ENCODE measurements at regions not wholly inside any gene's neighbourhood (a gene's known extent, or its start where the extent isn't known, plus 50 kb on each side); places are given as distances from the start of the nearest gene placed in this dataset.

GRCh38 chr16:35506018-35506897, 2046.8 kb downstream of the TP53TG3F start:
- no peaks in the 10 kb centered on the region for H3K36me3 ChIP-seq
- peaks cover 2% of the 10 kb centered on the region for H3K9me3 ChIP-seq (ENCODE audit: severe bottlenecking)
- no peaks in the 10 kb centered on the region for H3K27me3 ChIP-seq (ENCODE audit: insufficient read depth, low read depth, severe bottlenecking)
- H3K4me3 ChIP-seq (ENCODE audit: low read depth, low read length), result no peak overlapping the region
- H3K27ac ChIP-seq, result peak overlapping the region; percentile 16
- no peak for DNase-seq
- TF ChIP-seq, protein P1, sequence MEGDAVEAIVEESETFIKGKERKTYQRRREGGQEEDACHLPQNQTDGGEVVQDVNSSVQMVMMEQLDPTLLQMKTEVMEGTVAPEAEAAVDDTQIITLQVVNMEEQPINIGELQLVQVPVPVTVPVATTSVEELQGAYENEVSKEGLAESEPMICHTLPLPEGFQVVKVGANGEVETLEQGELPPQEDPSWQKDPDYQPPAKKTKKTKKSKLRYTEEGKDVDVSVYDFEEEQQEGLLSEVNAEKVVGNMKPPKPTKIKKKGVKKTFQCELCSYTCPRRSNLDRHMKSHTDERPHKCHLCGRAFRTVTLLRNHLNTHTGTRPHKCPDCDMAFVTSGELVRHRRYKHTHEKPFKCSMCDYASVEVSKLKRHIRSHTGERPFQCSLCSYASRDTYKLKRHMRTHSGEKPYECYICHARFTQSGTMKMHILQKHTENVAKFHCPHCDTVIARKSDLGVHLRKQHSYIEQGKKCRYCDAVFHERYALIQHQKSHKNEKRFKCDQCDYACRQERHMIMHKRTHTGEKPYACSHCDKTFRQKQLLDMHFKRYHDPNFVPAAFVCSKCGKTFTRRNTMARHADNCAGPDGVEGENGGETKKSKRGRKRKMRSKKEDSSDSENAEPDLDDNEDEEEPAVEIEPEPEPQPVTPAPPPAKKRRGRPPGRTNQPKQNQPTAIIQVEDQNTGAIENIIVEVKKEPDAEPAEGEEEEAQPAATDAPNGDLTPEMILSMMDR (IDR thresholded peaks at IDR 0.05; ENCODE audit: low read depth, low read length), result no peak

DNA sequence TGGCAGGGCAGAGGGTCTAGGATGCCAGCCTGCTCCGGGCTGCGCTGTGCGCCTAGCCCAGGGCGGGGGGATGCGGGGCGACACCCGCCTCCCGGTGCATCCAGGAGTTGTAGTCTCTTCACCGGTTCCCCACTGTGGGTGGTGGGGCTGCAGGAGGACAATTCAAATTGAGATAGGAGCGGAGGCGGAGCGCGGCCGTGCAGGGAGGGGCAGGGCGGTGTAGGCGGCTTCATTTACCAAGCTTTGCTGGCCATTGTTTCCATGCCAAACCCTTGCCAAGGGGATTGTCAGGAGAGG, 2047.4 kb downstream of the TP53TG3F start:
- peaks cover 2% of the 10 kb centered on the region for H3K9me3 ChIP-seq (ENCODE audit: severe bottlenecking)
- peak overlapping the region; percentile 16 for H3K27ac ChIP-seq
- H3K36me3 ChIP-seq, result no peaks in the 10 kb centered on the region
- H3K27me3 ChIP-seq (ENCODE audit: insufficient read depth, low read depth, severe bottlenecking), result no peaks in the 10 kb centered on the region
- TF ChIP-seq, protein P1 (IDR thresholded peaks at IDR 0.05; ENCODE audit: low read depth, low read length), result no peak
- H3K4me3 ChIP-seq (ENCODE audit: low read depth, low read length), result no peak overlapping the region
- DNase-seq, result no peak

GRCh38 chr16:35510701-35511100, 2051.3 kb downstream of the TP53TG3F start:
- Histone ChIP-seq H3K9me3 (ENCODE audit: severe bottlenecking) (peaks cover 2% of the 10 kb centered on the region), H3K36me3 (no peaks in the 10 kb centered on the region), H3K4me3 (ENCODE audit: low read depth, low read length) (no peak overlapping the region), H3K27ac (peak overlapping the region; percentile 69), H3K27me3 (ENCODE audit: insufficient read depth, low read depth, severe bottlenecking) (no peaks in the 10 kb centered on the region)
- DNase-seq, result no peak
- TF ChIP-seq, protein P1 (IDR thresholded peaks at IDR 0.05; ENCODE audit: low read depth, low read length), result no peak

- Histone ChIP-seq H3K27ac (no peak overlapping the region), H3K9me3 (ENCODE audit: severe bottlenecking) (no peaks in the 10 kb centered on the region), H3K4me3 (ENCODE audit: low read depth, low read length) (no peak overlapping the region), H3K27me3 (ENCODE audit: insufficient read depth, low read depth, severe bottlenecking) (peaks cover 4% of the 10 kb centered on the region), H3K36me3 (no peaks in the 10 kb centered on the region)
- TF ChIP-seq, protein P1 (IDR thresholded peaks at IDR 0.05; ENCODE audit: low read depth, low read length), result no peak
- DNase-seq, result no peak
These were observed 2057.1 kb downstream of the TP53TG3F start for GRCh38 chr16:35516551-35516950.

DNA sequence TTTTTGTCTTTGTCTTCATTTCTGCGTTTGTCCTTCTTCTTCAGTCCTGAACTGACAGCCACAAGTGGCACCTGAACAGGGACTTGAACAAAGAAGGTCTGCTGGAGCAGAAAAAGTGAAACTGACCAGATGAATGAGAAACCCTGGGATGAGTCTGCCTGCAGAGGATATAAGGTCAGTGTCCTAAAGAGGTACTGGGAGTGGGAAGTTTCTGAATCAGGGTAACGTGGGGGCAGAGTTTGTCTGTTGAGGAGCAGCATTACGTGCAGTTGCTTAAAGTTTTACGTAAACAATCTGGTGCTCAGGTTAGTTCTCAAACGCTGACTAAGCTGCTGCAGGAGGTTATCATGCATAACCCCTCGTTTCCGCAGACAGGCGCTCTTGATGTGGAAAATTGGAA, 2057.6 kb downstream of the TP53TG3F start:
- TF ChIP-seq, protein P1 (IDR thresholded peaks at IDR 0.05; ENCODE audit: low read depth, low read length), result no peak
- Histone ChIP-seq H3K27me3 (ENCODE audit: insufficient read depth, low read depth, severe bottlenecking) (peaks cover 4% of the 10 kb centered on the region), H3K4me3 (ENCODE audit: low read depth, low read length) (no peak overlapping the region), H3K27ac (no peak overlapping the region), H3K9me3 (ENCODE audit: severe bottlenecking) (no peaks in the 10 kb centered on the region), H3K36me3 (no peaks in the 10 kb centered on the region)
- no peak for DNase-seq

DNA sequence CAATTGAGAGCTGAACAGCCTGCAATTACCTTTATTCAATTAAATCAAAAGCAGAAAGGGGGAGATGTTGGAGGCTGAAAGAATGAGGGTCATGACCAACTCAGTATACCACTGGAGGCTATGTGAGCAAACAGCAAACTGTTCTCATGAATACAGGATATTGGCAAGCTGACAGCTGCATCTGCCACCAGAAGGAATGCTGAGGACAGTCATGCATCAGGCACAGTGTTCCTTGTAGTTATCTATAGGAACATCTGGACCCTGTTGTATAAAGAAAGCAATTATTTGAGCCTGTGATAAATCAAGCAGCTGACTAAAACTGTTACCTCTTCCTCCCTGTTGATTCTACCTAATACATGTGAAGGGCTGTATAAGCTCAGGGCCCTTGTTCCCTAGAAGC, 2064.6 kb downstream of the TP53TG3F start:
- H3K27ac ChIP-seq, result no peak overlapping the region
- TF ChIP-seq, protein P1 (IDR thresholded peaks at IDR 0.05; ENCODE audit: low read depth, low read length), result no peak
- H3K9me3 ChIP-seq (ENCODE audit: severe bottlenecking), result no peaks in the 10 kb centered on the region
- no peak for DNase-seq
- H3K27me3 ChIP-seq (ENCODE audit: insufficient read depth, low read depth, severe bottlenecking), result peaks cover 9% of the 10 kb centered on the region
- H3K36me3 ChIP-seq, result no peaks in the 10 kb centered on the region
- H3K4me3 ChIP-seq (ENCODE audit: low read depth, low read length), result no peak overlapping the region

Measured in WERI-Rb-1 (cell line).